22Rv1 (cell line): ENCODE measurements at regions not wholly inside any gene's neighbourhood (a gene's known extent, or its start where the extent isn't known, plus 50 kb on each side); places are given as distances from the start of the nearest gene placed in this dataset.

Experiments
- H3K27ac ChIP-seq: fragments of 450-650 bp; 2 replicates; pipeline ENCODE4 v1.5.1; 2017
- CTCF ChIP-seq: fragments of 450-650 bp; IDR thresholded peaks from 2 replicates; pipeline ENCODE4 v1.5.1; 2017; ENCODE audit warnings: mild to moderate bottlenecking
- ZFX ChIP-seq: fragments of 450-650 bp; IDR thresholded peaks from 2 replicates; pipeline ENCODE4 v1.6.1; 2017; ENCODE audit warnings: antibody characterized with exemption, borderline replicate concordance

GRCh38 chr9:73597771-73598170 is 446.1 kb downstream of the ANXA1 start:
- TF ChIP-seq CTCF (no peak), ZFX (no peak)
- H3K27ac ChIP-seq: peak overlapping the region; percentile 83

GRCh38 chr9:73609381-73609780 is 457.7 kb downstream of the ANXA1 start:
- H3K27ac ChIP-seq: no peak overlapping the region
- TF ChIP-seq CTCF: no peak
- no peak for TF ChIP-seq ZFX

GRCh38 chr9:73611032-73611431 is 459.4 kb downstream of the ANXA1 start:
- H3K27ac ChIP-seq: no peak overlapping the region
- no peak for TF ChIP-seq ZFX
- no peak for TF ChIP-seq CTCF

GRCh38 chr9:73613092-73613701 is 461.5 kb downstream of the ANXA1 start:
- TF ChIP-seq ZFX: no peak
- no peak for TF ChIP-seq CTCF
- no peak overlapping the region for H3K27ac ChIP-seq

- H3K27ac ChIP-seq: no peak overlapping the region
- no peak for TF ChIP-seq CTCF
- TF ChIP-seq ZFX: no peak
Observed at GRCh38 chr9:73615557-73615956, 463.9 kb downstream of the ANXA1 start.

- no peak overlapping the region for H3K27ac ChIP-seq
- TF ChIP-seq CTCF (no peak), ZFX (no peak)
Observed at GRCh38 chr9:73617586-73617985, 465.9 kb downstream of the ANXA1 start.

GRCh38 chr9:73640971-73641370 is 489.3 kb downstream of the ANXA1 start:
- TF ChIP-seq CTCF (no peak), ZFX (no peak)
- no peak overlapping the region for H3K27ac ChIP-seq
